Keratinocyte (primary cell): ENCODE measurements at regions not wholly inside any gene's neighbourhood (a gene's known extent, or its start where the extent isn't known, plus 50 kb on each side); places are given as distances from the start of the nearest gene placed in this dataset.

Experiments used
- DNase-seq: peaks from one replicate; pipeline ENCODE4 v3.0.0-alpha.2; 2011; ENCODE audit warnings: low read depth, missing footprints, low spot score
- FAIRE-seq: peaks from 2 replicates; lab custom pipeline; 2011; peaks lifted over from hg19 to GRCh38; lab: Jason Lieb, UNC
- H2AFZ ChIP-seq: 2 replicates; pipeline ENCODE4 v1.6.0; 2012; ENCODE audit warnings: low read length, control low read depth, inconsistent platforms; ENCODE audit not compliant: control insufficient read depth
- H3K27ac ChIP-seq: 2 replicates; pipeline ENCODE4 v1.5.1; 2011; ENCODE audit warnings: low read length; ENCODE audit not compliant: control insufficient read depth, insufficient read depth
- H3K27me3 ChIP-seq: 3 replicates; pipeline ENCODE4 v1.6.0; 2011; ENCODE audit warnings: low read length; ENCODE audit not compliant: control insufficient read depth, insufficient read depth; ENCODE audit errors: extremely low read depth
- H3K36me3 ChIP-seq, 2 experiments: 2 replicates in 1 of 2; 3 replicates in 1 of 2; pipeline ENCODE4 v1.5.1; 2011; ENCODE audit warnings: low read length in 2 of 2, mild to moderate bottlenecking in 1 of 2; ENCODE audit not compliant: control insufficient read depth in 2 of 2, insufficient read depth in 2 of 2; ENCODE audit errors: extremely low read depth in 1 of 2
- H3K4me1 ChIP-seq: 3 replicates; pipeline ENCODE4 v1.5.1; 2011; ENCODE audit warnings: low read length; ENCODE audit not compliant: control insufficient read depth, insufficient read depth; ENCODE audit errors: extremely low read depth
- H3K4me2 ChIP-seq: 3 replicates; pipeline ENCODE4 v1.6.0; 2011; ENCODE audit warnings: low read depth, low read length; ENCODE audit not compliant: control insufficient read depth, insufficient read depth; ENCODE audit errors: extremely low read depth
- H3K4me3 ChIP-seq, 3 experiments: fragments of 200-600 bp in 1 of 3; sonication (generic) in 1 of 3; 2 replicates in 2 of 3; 3 replicates in 1 of 3; pipeline ENCODE4 v1.5.1; 2011 to 2016; ENCODE audit warnings: low read length in 3 of 3, mild to moderate bottlenecking in 3 of 3, control low read depth in 2 of 3, inconsistent platforms in 1 of 3, low read depth in 1 of 3, mixed read lengths in 1 of 3, mixed run types in 1 of 3, moderate library complexity in 1 of 3; ENCODE audit not compliant: control insufficient read depth in 2 of 3, insufficient read depth in 2 of 3; ENCODE audit errors: extremely low read depth in 1 of 3
- H3K79me2 ChIP-seq: 2 replicates; pipeline ENCODE4 v1.6.0; 2012; ENCODE audit warnings: low read length; ENCODE audit not compliant: control insufficient read depth, insufficient read depth
- H3K9ac ChIP-seq: 3 replicates; pipeline ENCODE4 v1.6.0; 2011; ENCODE audit warnings: low read length; ENCODE audit not compliant: control insufficient read depth, insufficient read depth; ENCODE audit errors: extremely low read depth
- H3K9me1 ChIP-seq: 3 replicates; pipeline ENCODE4 v1.6.0; 2011; ENCODE audit warnings: low read length; ENCODE audit not compliant: control insufficient read depth, insufficient read depth; ENCODE audit errors: extremely low read depth
- H3K9me3 ChIP-seq: 2 replicates; pipeline ENCODE4 v1.5.1; 2012; ENCODE audit warnings: low read depth, low read length; ENCODE audit not compliant: control insufficient read depth
- H4K20me1 ChIP-seq: 3 replicates; pipeline ENCODE4 v1.6.0; 2011; ENCODE audit warnings: low read length; ENCODE audit not compliant: control insufficient read depth, insufficient read depth; ENCODE audit errors: extremely low read depth
- EZH2 ChIP-seq: IDR thresholded peaks from one replicate; pipeline ENCODE4 v1.6.1; 2012; ENCODE audit warnings: inconsistent platforms, mild to moderate bottlenecking, low read length, moderate library complexity
- dilution Hi-C: fragments of 300-500 bp; cut with MboI; formaldehyde crosslinking; loops from one replicate; pipeline ENCODE4 v1.7.0; 2020; ENCODE audit warnings: low sequenced_read_pairs; ENCODE audit not compliant: extremely low pct_ligation_motif_present
- TF ChIP-seq, protein P1 (sequence below), 3 experiments: IDR thresholded peaks in 1 of 3; conservative IDR thresholded peaks in 1 of 3; optimal IDR thresholded peaks in 1 of 3; 2 replicates in 2 of 3; 3 replicates in 1 of 3; pipeline versions ENCODE3 to v1.5.1; 2011; ENCODE audit warnings: low read length in 3 of 3, mild to moderate bottlenecking in 3 of 3, moderate library complexity in 2 of 3, control low read depth in 1 of 3, inconsistent platforms in 1 of 3; ENCODE audit not compliant: insufficient read depth in 2 of 3; ENCODE audit errors: extremely low read depth in 1 of 3

DNA sequence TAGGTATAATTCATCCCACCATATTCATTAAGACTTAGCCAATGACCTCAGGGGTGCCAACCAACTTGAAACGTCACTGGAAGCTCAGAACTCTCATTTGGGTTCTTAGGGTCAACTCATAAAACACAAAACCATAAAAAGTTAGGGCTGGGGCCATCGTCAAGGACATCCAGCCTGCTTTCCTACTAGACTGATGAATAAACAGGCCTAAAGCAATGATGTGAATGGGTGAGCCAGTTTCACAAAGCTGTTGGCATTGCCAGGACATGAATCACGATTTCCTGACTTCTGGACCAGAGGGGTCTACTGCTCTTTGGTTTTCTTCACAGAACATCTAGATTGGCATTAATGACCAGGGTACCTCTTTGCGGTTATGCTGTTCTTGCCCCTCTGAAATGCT is 64.7 kb downstream of the EOMES start:
- H3K9me3 ChIP-seq, result no peaks in the 10 kb centered on the region
- no peaks in the 10 kb centered on the region for H4K20me1 ChIP-seq
- DNase-seq, result no peak
- no peak overlapping the region for H3K4me3 ChIP-seq
- H3K9ac ChIP-seq, result no peak overlapping the region
- peak; percentile 58 for FAIRE-seq
- dilution Hi-C loops, result no loop called here
- peaks cover 25% of the 10 kb centered on the region for H3K4me1 ChIP-seq
- TF ChIP-seq, protein P1, sequence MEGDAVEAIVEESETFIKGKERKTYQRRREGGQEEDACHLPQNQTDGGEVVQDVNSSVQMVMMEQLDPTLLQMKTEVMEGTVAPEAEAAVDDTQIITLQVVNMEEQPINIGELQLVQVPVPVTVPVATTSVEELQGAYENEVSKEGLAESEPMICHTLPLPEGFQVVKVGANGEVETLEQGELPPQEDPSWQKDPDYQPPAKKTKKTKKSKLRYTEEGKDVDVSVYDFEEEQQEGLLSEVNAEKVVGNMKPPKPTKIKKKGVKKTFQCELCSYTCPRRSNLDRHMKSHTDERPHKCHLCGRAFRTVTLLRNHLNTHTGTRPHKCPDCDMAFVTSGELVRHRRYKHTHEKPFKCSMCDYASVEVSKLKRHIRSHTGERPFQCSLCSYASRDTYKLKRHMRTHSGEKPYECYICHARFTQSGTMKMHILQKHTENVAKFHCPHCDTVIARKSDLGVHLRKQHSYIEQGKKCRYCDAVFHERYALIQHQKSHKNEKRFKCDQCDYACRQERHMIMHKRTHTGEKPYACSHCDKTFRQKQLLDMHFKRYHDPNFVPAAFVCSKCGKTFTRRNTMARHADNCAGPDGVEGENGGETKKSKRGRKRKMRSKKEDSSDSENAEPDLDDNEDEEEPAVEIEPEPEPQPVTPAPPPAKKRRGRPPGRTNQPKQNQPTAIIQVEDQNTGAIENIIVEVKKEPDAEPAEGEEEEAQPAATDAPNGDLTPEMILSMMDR (optimal IDR thresholded peaks at IDR 0.05 in 1 of 3, IDR thresholded peaks at IDR 0.05 in 1 of 3, conservative IDR thresholded peaks at IDR 0.05 in 1 of 3; ENCODE audit: extremely low read depth in 1 of 3, insufficient read depth in 2 of 3, low read length in 3 of 3), result no peak
- no peak for TF ChIP-seq EZH2
- H3K9me1 ChIP-seq, result no peaks in the 10 kb centered on the region
- H3K79me2 ChIP-seq, result no peaks in the 10 kb centered on the region
- H2AFZ ChIP-seq, result no peak overlapping the region
- H3K27me3 ChIP-seq, result no peaks in the 10 kb centered on the region
- H3K4me2 ChIP-seq, result no peak overlapping the region
- peak overlapping the region; percentile 6 for H3K27ac ChIP-seq
- H3K36me3 ChIP-seq, result no peaks in the 10 kb centered on the region

DNA sequence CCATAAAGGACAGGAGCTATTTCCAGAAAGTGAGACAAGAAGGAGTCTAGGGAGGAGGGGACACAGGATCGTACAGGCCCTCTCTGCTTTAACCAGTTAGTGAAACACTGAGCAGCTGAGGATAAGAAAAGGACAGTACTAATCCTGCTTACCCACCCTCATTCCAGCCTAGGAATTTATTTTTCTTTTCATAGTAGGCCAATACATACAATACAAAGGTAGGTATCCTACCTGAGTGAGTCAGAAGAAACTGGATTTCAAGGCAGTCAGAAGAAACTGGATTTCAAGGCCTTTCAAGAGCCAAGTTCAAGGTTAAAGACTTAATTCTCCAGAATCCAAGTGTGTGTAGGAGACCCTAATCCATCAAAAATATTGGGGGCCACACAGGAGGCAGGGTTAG is 65.3 kb downstream of the EOMES start:
- dilution Hi-C loops, result no loop called here
- Histone ChIP-seq H3K9ac (no peak overlapping the region), H3K4me3 (no peak overlapping the region), H3K27me3 (no peaks in the 10 kb centered on the region), H3K36me3 (no peaks in the 10 kb centered on the region), H3K9me3 (no peaks in the 10 kb centered on the region), H2AFZ (no peak overlapping the region), H4K20me1 (no peaks in the 10 kb centered on the region), H3K79me2 (no peaks in the 10 kb centered on the region), H3K9me1 (no peaks in the 10 kb centered on the region), H3K27ac (peak overlapping the region; percentile 6), H3K4me2 (no peak overlapping the region), H3K4me1 (peaks cover 25% of the 10 kb centered on the region)
- TF ChIP-seq, protein P1 (optimal IDR thresholded peaks at IDR 0.05 in 1 of 3, IDR thresholded peaks at IDR 0.05 in 1 of 3, conservative IDR thresholded peaks at IDR 0.05 in 1 of 3; ENCODE audit: extremely low read depth in 1 of 3, insufficient read depth in 2 of 3, low read length in 3 of 3), result no peak
- TF ChIP-seq EZH2, result no peak
- FAIRE-seq (no peak), DNase-seq (no peak)
